PC-9 (cell line): ENCODE measurements at regions not wholly inside any gene's neighbourhood (a gene's known extent, or its start where the extent isn't known, plus 50 kb on each side); places are given as distances from the start of the nearest gene placed in this dataset.
"Not testable (repeated sequence)": the region's sequence is repeated elsewhere in the genome, so short reads cannot be mapped to it uniquely, and the experiment has no call there.

Experiments used
- CTCF ChIP-seq: fragments of 200-600 bp; sonication (generic); conservative IDR thresholded peaks from 2 replicates; pipeline ENCODE4 v1.6.1; 2017; ENCODE audit warnings: mixed run types, antibody characterized with exemption, mild to moderate bottlenecking, moderate library complexity
- EZH2 ChIP-seq: fragments of 200-600 bp; sonication (generic); IDR thresholded peaks from 2 replicates; pipeline ENCODE4 v1.8.0; 2017; ENCODE audit warnings: antibody characterized with exemption, low read depth

- not testable (repeated sequence) for TF ChIP-seq CTCF, EZH2
These were observed 81.4 kb upstream of the PITRM1 start for GRCh38 chr10:3253974-3254373.
